DND-41 (cell line): ENCODE measurements at regions not wholly inside any gene's neighbourhood (a gene's known extent, or its start where the extent isn't known, plus 50 kb on each side); places are given as distances from the start of the nearest gene placed in this dataset.

Source experiments
- ATAC-seq: fragments of 200-7000 bp; cut with Tn5 transposase; 3 replicates; pipeline ENCODE4 v1.9.1; 2021; ENCODE audit warnings: low read depth; ENCODE audit not compliant: insufficient read depth
- DNase-seq: peaks from one replicate; pipeline ENCODE4 v3.0.0-alpha.2; 2020
- H2AFZ ChIP-seq: 2 replicates; pipeline ENCODE4 v1.6.0; 2012; ENCODE audit warnings: low read depth, low read length
- H3K27ac ChIP-seq: 2 replicates; pipeline ENCODE4 v1.5.1; 2012; ENCODE audit warnings: low read length, inconsistent platforms
- H3K27me3 ChIP-seq: fragments of 200-600 bp; sonication (generic); 2 replicates; pipeline ENCODE4 v1.6.0; 2012; ENCODE audit warnings: low read length, mild to moderate bottlenecking, inconsistent platforms; ENCODE audit not compliant: insufficient read depth, poor library complexity
- H3K36me3 ChIP-seq: 2 replicates; pipeline ENCODE4 v1.5.1; 2012; ENCODE audit warnings: low read length, inconsistent platforms; ENCODE audit not compliant: insufficient read depth
- H3K4me1 ChIP-seq: 2 replicates; pipeline ENCODE4 v1.5.1; 2012; ENCODE audit warnings: mild to moderate bottlenecking, low read length; ENCODE audit not compliant: insufficient read depth
- H3K4me2 ChIP-seq: 2 replicates; pipeline ENCODE4 v1.6.0; 2012; ENCODE audit warnings: mild to moderate bottlenecking, moderate library complexity, low read length, inconsistent platforms; ENCODE audit not compliant: insufficient read depth
- H3K4me3 ChIP-seq, 2 experiments: fragments of 200-600 bp in 1 of 2; shearing (Covaris generic) in 1 of 2; 2 replicates each; pipeline ENCODE4 v1.5.1; 2012 to 2016; ENCODE audit warnings: inconsistent platforms in 2 of 2, low read length in 2 of 2, mild to moderate bottlenecking in 2 of 2, low read depth in 1 of 2, moderate library complexity in 1 of 2
- H3K79me2 ChIP-seq: 2 replicates; pipeline ENCODE4 v1.6.0; 2012; ENCODE audit warnings: low read length, inconsistent platforms; ENCODE audit not compliant: insufficient read depth
- H3K9ac ChIP-seq: 2 replicates; pipeline ENCODE4 v1.6.0; 2012; ENCODE audit warnings: low read depth, mild to moderate bottlenecking, inconsistent platforms, low read length, moderate library complexity
- H3K9me3 ChIP-seq: 2 replicates; pipeline ENCODE4 v1.5.1; 2012; ENCODE audit warnings: low read length, moderate library complexity, mild to moderate bottlenecking, inconsistent platforms; ENCODE audit not compliant: insufficient read depth, severe bottlenecking
- H4K20me1 ChIP-seq: 2 replicates; pipeline ENCODE4 v1.6.0; 2012; ENCODE audit warnings: low read length; ENCODE audit not compliant: insufficient read depth
- EZH2 ChIP-seq: IDR thresholded peaks from 3 replicates; pipeline ENCODE4 v1.6.1; 2012; ENCODE audit warnings: borderline replicate concordance, low read depth, mild to moderate bottlenecking, moderate library complexity, low read length, inconsistent platforms; ENCODE audit not compliant: severe bottlenecking
- TF ChIP-seq, protein P1 (sequence below): IDR thresholded peaks from 2 replicates; pipeline ENCODE4 v1.5.1; 2012; ENCODE audit warnings: borderline replicate concordance, low read length, moderate library complexity, mild to moderate bottlenecking; ENCODE audit not compliant: poor library complexity, severe bottlenecking; ENCODE audit errors: extremely low read depth

DNA sequence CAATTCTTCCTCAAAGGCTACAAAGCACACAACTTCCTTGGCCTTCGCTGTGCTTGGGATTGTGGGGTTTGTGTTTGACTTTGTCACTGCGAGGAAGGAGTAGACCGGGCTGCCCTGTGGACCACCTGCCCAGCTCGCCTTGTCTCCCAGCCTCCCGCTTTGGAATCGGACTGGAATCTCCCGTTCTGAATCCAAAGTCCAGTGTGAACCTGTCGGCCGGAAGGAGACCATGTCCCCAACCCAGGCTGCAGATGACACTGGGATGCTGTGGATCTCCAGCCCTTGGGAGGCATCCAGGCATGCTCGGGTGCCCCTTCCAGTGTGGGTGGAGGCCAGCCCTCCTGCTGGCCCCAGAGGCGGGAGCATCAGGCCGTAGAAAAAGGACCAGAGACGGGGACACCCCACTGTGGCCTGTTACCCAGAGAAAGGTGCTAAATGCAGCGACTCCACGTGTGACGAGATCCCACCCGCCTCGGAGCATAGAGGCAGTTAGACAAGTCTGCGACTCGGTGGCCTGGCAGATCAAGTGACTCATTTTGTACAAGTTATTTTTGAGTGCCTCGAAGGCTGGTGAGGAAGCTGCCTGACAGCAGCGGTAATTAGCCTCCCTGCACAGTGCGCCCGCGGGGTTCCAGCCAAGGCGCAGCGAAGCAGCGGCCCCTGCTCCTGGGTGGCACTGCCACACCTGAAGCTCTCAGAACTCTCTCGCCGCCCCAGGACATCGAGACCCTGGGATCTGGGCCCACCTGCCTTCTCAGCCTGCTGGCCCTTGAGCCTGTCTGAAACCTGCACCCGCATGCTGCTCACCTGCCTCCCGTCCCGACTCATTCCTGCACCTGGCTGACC is 57.5 kb downstream of the ADRA2C start:
- DNase-seq = no peak
- no peaks in the 10 kb centered on the region for H3K27me3 ChIP-seq
- H2AFZ ChIP-seq = no peak overlapping the region
- ATAC-seq = no peak
- H4K20me1 ChIP-seq = peaks cover 5% of the 10 kb centered on the region; the same call in 1 of the 2 replicates
- H3K9ac ChIP-seq = no peak overlapping the region
- H3K4me1 ChIP-seq = no peaks in the 10 kb centered on the region
- no peaks in the 10 kb centered on the region for H3K36me3 ChIP-seq
- no peaks in the 10 kb centered on the region for H3K79me2 ChIP-seq
- no peak overlapping the region for H3K4me3 ChIP-seq
- H3K27ac ChIP-seq = no peak overlapping the region
- no peak for TF ChIP-seq EZH2
- TF ChIP-seq, protein P1, sequence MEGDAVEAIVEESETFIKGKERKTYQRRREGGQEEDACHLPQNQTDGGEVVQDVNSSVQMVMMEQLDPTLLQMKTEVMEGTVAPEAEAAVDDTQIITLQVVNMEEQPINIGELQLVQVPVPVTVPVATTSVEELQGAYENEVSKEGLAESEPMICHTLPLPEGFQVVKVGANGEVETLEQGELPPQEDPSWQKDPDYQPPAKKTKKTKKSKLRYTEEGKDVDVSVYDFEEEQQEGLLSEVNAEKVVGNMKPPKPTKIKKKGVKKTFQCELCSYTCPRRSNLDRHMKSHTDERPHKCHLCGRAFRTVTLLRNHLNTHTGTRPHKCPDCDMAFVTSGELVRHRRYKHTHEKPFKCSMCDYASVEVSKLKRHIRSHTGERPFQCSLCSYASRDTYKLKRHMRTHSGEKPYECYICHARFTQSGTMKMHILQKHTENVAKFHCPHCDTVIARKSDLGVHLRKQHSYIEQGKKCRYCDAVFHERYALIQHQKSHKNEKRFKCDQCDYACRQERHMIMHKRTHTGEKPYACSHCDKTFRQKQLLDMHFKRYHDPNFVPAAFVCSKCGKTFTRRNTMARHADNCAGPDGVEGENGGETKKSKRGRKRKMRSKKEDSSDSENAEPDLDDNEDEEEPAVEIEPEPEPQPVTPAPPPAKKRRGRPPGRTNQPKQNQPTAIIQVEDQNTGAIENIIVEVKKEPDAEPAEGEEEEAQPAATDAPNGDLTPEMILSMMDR = no peak
- H3K4me2 ChIP-seq = no peak overlapping the region
- H3K9me3 ChIP-seq = no peaks in the 10 kb centered on the region

DNA sequence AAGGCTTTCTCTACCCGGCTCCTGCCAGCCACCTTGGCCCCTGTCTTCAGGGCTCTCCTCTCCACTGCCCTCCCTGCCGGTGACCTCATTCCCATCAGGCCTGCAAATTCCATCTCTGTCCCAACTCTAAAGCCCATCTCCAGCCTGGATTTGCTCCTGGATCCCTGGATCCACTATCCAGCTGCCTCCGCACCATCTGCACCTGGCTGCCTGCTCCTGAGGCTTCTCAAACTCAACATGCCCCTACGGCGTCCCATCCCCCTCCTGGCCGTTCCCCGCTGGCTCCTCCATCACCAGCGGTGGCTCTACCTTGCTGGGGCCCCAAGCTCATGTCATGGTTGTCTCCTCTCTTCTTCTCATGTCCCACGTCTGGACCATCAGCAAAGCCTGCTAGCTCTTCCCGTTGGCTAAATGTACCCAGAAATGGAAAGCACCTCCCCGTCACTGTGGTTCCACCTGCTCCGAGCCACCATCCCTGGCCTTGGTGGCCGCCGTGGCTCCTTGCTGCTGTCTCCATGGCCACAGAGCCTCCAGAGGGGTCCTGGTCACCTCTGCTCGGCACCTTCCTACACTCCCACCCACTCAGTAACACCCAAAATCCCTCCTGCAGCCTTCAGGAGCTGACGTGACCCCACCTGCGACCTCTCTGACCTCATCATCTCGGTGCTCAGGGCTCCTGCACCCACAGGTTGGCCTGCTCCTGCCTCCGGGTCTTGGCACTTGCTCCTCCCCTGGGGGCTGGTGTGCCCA is 58.5 kb downstream of the ADRA2C start:
- Histone ChIP-seq H3K4me1 (no peaks in the 10 kb centered on the region), H3K27me3 (no peaks in the 10 kb centered on the region)

DNA sequence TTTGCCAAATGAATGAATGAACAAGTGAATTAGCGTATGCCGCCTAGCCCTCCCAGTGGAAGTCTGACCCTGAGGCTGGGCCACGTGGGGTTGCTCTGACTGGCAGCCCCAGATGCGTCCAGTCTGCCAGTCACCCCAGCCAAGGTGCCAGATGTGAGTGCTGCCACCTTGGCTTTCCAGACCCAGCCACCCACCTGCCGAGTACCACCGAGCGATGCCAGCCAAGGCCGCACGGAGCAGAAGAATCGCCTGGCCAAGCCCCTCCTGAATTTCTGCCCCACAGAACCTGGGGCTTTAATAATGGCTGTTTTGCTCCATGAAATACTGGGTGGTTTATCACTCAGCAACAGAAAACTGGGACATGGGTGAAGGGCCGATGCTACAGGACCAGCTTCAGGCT is 59.3 kb downstream of the ADRA2C start:
- no peaks in the 10 kb centered on the region for H3K79me2 ChIP-seq
- no peak for DNase-seq
- no peak overlapping the region for H2AFZ ChIP-seq
- no peak overlapping the region for H3K4me2 ChIP-seq
- no peak overlapping the region for H3K27ac ChIP-seq
- no peaks in the 10 kb centered on the region for H3K36me3 ChIP-seq
- H3K9ac ChIP-seq = no peak overlapping the region
- H3K4me1 ChIP-seq = no peaks in the 10 kb centered on the region
- H4K20me1 ChIP-seq = peaks cover 15% of the 10 kb centered on the region; the same call in 1 of the 2 replicates
- TF ChIP-seq, protein P1 = no peak
- TF ChIP-seq EZH2 = no peak
- no peaks in the 10 kb centered on the region for H3K27me3 ChIP-seq
- no peaks in the 10 kb centered on the region for H3K9me3 ChIP-seq
- no peak overlapping the region for H3K4me3 ChIP-seq
- no peak for ATAC-seq

More for the DNA sequence above, 58.5 kb downstream of the ADRA2C start:
- Histone ChIP-seq H3K9ac (no peak overlapping the region), H3K36me3 (no peaks in the 10 kb centered on the region), H3K27ac (no peak overlapping the region), H3K4me2 (no peak overlapping the region), H4K20me1 (peaks cover 9% of the 10 kb centered on the region; the same call in 1 of the 2 replicates), H3K4me3 (no peak overlapping the region), H3K79me2 (no peaks in the 10 kb centered on the region), H2AFZ (no peak overlapping the region), H3K9me3 (no peaks in the 10 kb centered on the region)
- ATAC-seq (no peak), DNase-seq (no peak)
- TF ChIP-seq EZH2 = no peak
- TF ChIP-seq, protein P1 = no peak
